Kidney epithelial cell (primary cell): ENCODE measurements at regions not wholly inside any gene's neighbourhood (a gene's known extent, or its start where the extent isn't known, plus 50 kb on each side); places are given as distances from the start of the nearest gene placed in this dataset.
"Not testable (repeated sequence)": the region's sequence is repeated elsewhere in the genome, so short reads cannot be mapped to it uniquely, and the experiment has no call there.

ENCODE experiments used
- DNase-seq: peaks from one replicate; pipeline ENCODE4 v3.0.0-alpha.2; 2010; ENCODE audit warnings: low read depth
- H3K27me3 ChIP-seq: 2 replicates; pipeline ENCODE4 v1.6.0; 2011; ENCODE audit warnings: low read length; ENCODE audit not compliant: control insufficient read depth, insufficient read depth
- H3K36me3 ChIP-seq: 2 replicates; pipeline ENCODE4 v1.5.1; 2011; ENCODE audit warnings: low read length; ENCODE audit not compliant: control insufficient read depth, insufficient read depth
- H3K4me3 ChIP-seq: 2 replicates; pipeline ENCODE4 v1.5.1; 2011; ENCODE audit warnings: low read depth, mild to moderate bottlenecking, control low read depth, low read length
- CTCF ChIP-seq: IDR thresholded peaks from 2 replicates; pipeline ENCODE4 v1.5.1; 2011; ENCODE audit warnings: mild to moderate bottlenecking, moderate library complexity, low read length, control low read depth, inconsistent platforms; ENCODE audit not compliant: insufficient read depth, poor library complexity, severe bottlenecking

GRCh38 chr1:233722212-233722979, 108.5 kb downstream of the KCNK1 start:
- Histone ChIP-seq H3K36me3 (no peaks in the 10 kb centered on the region), H3K4me3 (no peak overlapping the region), H3K27me3 (no peaks in the 10 kb centered on the region)
- DNase-seq: no peak
- no peak for TF ChIP-seq CTCF

GRCh38 chr1:233723387-233723786, 109.5 kb downstream of the KCNK1 start:
- no peak for DNase-seq
- no peak overlapping the region for H3K4me3 ChIP-seq
- no peaks in the 10 kb centered on the region for H3K27me3 ChIP-seq
- no peak for TF ChIP-seq CTCF
- H3K36me3 ChIP-seq: no peaks in the 10 kb centered on the region

DNA sequence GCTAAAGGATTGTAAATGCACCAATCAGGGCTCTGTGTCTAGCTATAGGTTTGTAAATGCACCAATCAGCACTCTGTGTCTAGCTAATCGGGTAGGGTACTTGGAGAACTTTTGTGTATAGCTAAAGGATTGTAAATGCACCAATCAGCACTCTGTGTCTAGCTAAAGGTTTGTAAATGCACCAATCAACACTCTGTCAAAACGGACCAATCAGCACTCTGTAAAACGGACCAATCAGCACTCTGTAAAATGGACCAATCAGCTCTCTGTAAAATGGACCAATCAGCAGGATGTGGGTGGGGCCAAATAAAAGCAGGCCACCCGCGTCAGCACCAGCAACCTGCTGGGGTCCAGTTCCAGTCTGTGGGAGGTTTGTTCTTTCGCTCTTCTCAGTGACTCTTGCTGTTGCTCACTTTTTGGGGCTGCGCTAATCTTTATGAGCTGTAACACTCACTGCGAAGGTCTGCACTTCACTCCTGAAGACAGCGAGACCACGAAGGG, 110.3 kb downstream of the KCNK1 start:
- not testable (repeated sequence) for H3K36me3 ChIP-seq, H3K27me3 ChIP-seq, H3K4me3 ChIP-seq, DNase-seq

- no peak for DNase-seq
- no peak overlapping the region for H3K4me3 ChIP-seq
- TF ChIP-seq CTCF: no peak
- H3K27me3 ChIP-seq: no peaks in the 10 kb centered on the region
- H3K36me3 ChIP-seq: no peaks in the 10 kb centered on the region
These were observed 111.5 kb downstream of the KCNK1 start for GRCh38 chr1:233725423-233725822.

GRCh38 chr1:233728721-233729120, 114.8 kb downstream of the KCNK1 start:
- no peak for DNase-seq
- Histone ChIP-seq H3K27me3 (no peaks in the 10 kb centered on the region), H3K4me3 (no peak overlapping the region), H3K36me3 (no peaks in the 10 kb centered on the region)
- TF ChIP-seq CTCF: no peak

- no peak for TF ChIP-seq CTCF
- Histone ChIP-seq H3K36me3 (no peaks in the 10 kb centered on the region), H3K4me3 (no peak overlapping the region), H3K27me3 (no peaks in the 10 kb centered on the region)
- DNase-seq: no peak
These were observed 116.5 kb downstream of the KCNK1 start for GRCh38 chr1:233730380-233730779.
